H1 (cell line): ENCODE measurements at regions not wholly inside any gene's neighbourhood (a gene's known extent, or its start where the extent isn't known, plus 50 kb on each side); places are given as distances from the start of the nearest gene placed in this dataset.
"Not testable (repeated sequence)": the region's sequence is repeated elsewhere in the genome, so short reads cannot be mapped to it uniquely, and the experiment has no call there.

Source experiments
- CTCF ChIA-PET: fragments of 300-600 bp; sonication (Branson Sonifier 250); formaldehyde crosslinking; loops from one replicate; lab custom pipeline; 2021; ENCODE audit not compliant: partially characterized antibody; lab: Charles Lee
- POLR2A ChIA-PET: fragments of 300-600 bp; sonication (Branson Sonifier 250); formaldehyde crosslinking; loops from one replicate; lab custom pipeline; 2021; ENCODE audit warnings: inconsistent platforms; ENCODE audit not compliant: partially characterized antibody; lab: Charles Lee
- DNase-seq, 2 experiments: peaks; one replicate each; pipeline versions ENCODE4 v3.0.0 to v3.0.0-alpha.2; 2010 to 2022; ENCODE audit warnings: low spot score in 2 of 2, low read depth in 1 of 2, mixed read lengths in 1 of 2
- FAIRE-seq: peaks from 2 replicates; lab custom pipeline; 2011; peaks lifted over from hg19 to GRCh38; lab: Jason Lieb, UNC
- H2AFZ ChIP-seq: 2 replicates; pipeline ENCODE4 v1.8.1; 2012; ENCODE audit warnings: low read length, inconsistent platforms
- H2AK5ac ChIP-seq: 2 replicates; pipeline ENCODE4 v1.6.1; 2013; ENCODE audit warnings: low read depth, low read length
- H2BK120ac ChIP-seq: replicated peaks from 2 replicates; pipeline ENCODE3; 2013; ENCODE audit warnings: low read depth, low read length, inconsistent platforms
- H2BK12ac ChIP-seq: 2 replicates; pipeline ENCODE4 v1.6.1; 2013; ENCODE audit warnings: low read depth, low read length
- H2BK15ac ChIP-seq: 2 replicates; pipeline ENCODE4 v1.6.1; 2013; ENCODE audit warnings: low read length
- H2BK20ac ChIP-seq: 2 replicates; pipeline ENCODE4 v1.6.1; 2013; ENCODE audit warnings: low read length
- H2BK5ac ChIP-seq: 2 replicates; pipeline ENCODE4 v1.6.1; 2013; ENCODE audit warnings: low read depth, low read length
- H3K14ac ChIP-seq: 2 replicates; pipeline ENCODE4 v1.6.1; 2013; ENCODE audit warnings: inconsistent platforms; ENCODE audit not compliant: insufficient read length
- H3K18ac ChIP-seq: 2 replicates; pipeline ENCODE4 v1.6.1; 2013; ENCODE audit warnings: low read length; ENCODE audit errors: extremely low read depth
- H3K23ac ChIP-seq: 2 replicates; pipeline ENCODE4 v1.6.1; 2013; ENCODE audit warnings: inconsistent platforms; ENCODE audit not compliant: insufficient read length
- H3K23me2 ChIP-seq: 2 replicates; pipeline ENCODE4 v1.6.1; 2013; ENCODE audit warnings: low read depth, low read length
- H3K27ac ChIP-seq: 2 replicates; pipeline ENCODE4 v1.6.1; 2011; ENCODE audit warnings: low read depth, low read length, inconsistent platforms
- H3K27me3 ChIP-seq, 4 experiments: replicated peaks in 1 of 4; 1 replicate in 1 of 4; 2 replicates in 3 of 4; pipeline versions ENCODE4 v1.6.1 to v1.8.1; 2011 to 2013; ENCODE audit warnings: low read length in 3 of 4, mild to moderate bottlenecking in 3 of 4, inconsistent platforms in 2 of 4, mixed read lengths in 2 of 4, moderate library complexity in 1 of 4; ENCODE audit not compliant: control insufficient read depth in 3 of 4, insufficient read depth in 3 of 4; ENCODE audit errors: extremely low read depth in 1 of 4
- H3K36me3 ChIP-seq, 4 experiments: 2 replicates each; pipeline versions ENCODE4 v1.6.1 to v1.8.1; 2011 to 2013; ENCODE audit warnings: mild to moderate bottlenecking in 4 of 4, low read length in 3 of 4, moderate library complexity in 2 of 4, control low read depth in 1 of 4, inconsistent platforms in 1 of 4; ENCODE audit not compliant: insufficient read depth in 4 of 4, control insufficient read depth in 2 of 4
- H3K4ac ChIP-seq: replicated peaks from 2 replicates; pipeline ENCODE3; 2013; ENCODE audit warnings: low read length, low read depth, mixed read lengths, inconsistent platforms; ENCODE audit not compliant: insufficient read length
- H3K4me1 ChIP-seq, 4 experiments: replicated peaks in 1 of 4; 1 replicate in 1 of 4; 2 replicates in 3 of 4; pipeline versions ENCODE4 v1.6.1 to v1.8.1; 2011 to 2013; ENCODE audit warnings: low read length in 3 of 4, inconsistent platforms in 2 of 4, mixed read lengths in 1 of 4; ENCODE audit not compliant: insufficient read depth in 4 of 4, control insufficient read depth in 3 of 4
- H3K4me2 ChIP-seq, 2 experiments: 2 replicates each; pipeline versions ENCODE4 v1.6.1 to v1.8.1; 2011 to 2013; ENCODE audit warnings: low read depth in 2 of 2, low read length in 2 of 2, control low read depth in 1 of 2, inconsistent platforms in 1 of 2, mild to moderate bottlenecking in 1 of 2; ENCODE audit not compliant: insufficient read depth in 1 of 2
- H3K4me3 ChIP-seq, 4 experiments: fragments of 200-600, 300-600 bp in 1 of 4; sonication (generic), shearing (Covaris generic), sonication (Bioruptor Twin) in 1 of 4; 2 replicates each; pipeline versions ENCODE4 v1.5.1 to v1.8.1; 2011 to 2016; ENCODE audit warnings: low read length in 4 of 4, low read depth in 3 of 4, control low read depth in 2 of 4, inconsistent platforms in 2 of 4, mild to moderate bottlenecking in 2 of 4, mixed read lengths in 1 of 4, moderate library complexity in 1 of 4; ENCODE audit not compliant: insufficient read depth in 2 of 4; ENCODE audit errors: extremely low read depth in 1 of 4
- H3K56ac ChIP-seq: replicated peaks from 2 replicates; pipeline ENCODE3; 2013; ENCODE audit warnings: low read depth, mild to moderate bottlenecking, mixed read lengths, low read length, inconsistent platforms; ENCODE audit not compliant: insufficient read length
- H3K79me1 ChIP-seq: 2 replicates; pipeline ENCODE4 v1.6.1; 2013; ENCODE audit warnings: low read depth, low read length, control low read depth
- H3K79me2 ChIP-seq, 2 experiments: 2 replicates each; pipeline versions ENCODE4 v1.6.1 to v1.8.1; 2012 to 2013; ENCODE audit warnings: low read length in 2 of 2, mild to moderate bottlenecking in 2 of 2, inconsistent platforms in 1 of 2; ENCODE audit not compliant: insufficient read depth in 2 of 2, control insufficient read depth in 1 of 2
- H3K9ac ChIP-seq, 4 experiments: replicated peaks in 1 of 4; 1 replicate in 1 of 4; 2 replicates in 3 of 4; pipeline versions ENCODE4 v1.6.1 to v1.8.1; 2011 to 2013; ENCODE audit warnings: low read depth in 3 of 4, low read length in 3 of 4, control low read depth in 2 of 4, mild to moderate bottlenecking in 2 of 4, moderate library complexity in 2 of 4, inconsistent platforms in 1 of 4; ENCODE audit errors: extremely low read depth in 1 of 4
- H3K9me3 ChIP-seq, 2 experiments: 2 replicates each; pipeline versions ENCODE4 v1.6.1 to v1.8.1; 2012 to 2013; ENCODE audit warnings: mild to moderate bottlenecking in 2 of 2, moderate library complexity in 2 of 2, control low read depth in 1 of 2, inconsistent platforms in 1 of 2, low read depth in 1 of 2, low read length in 1 of 2, mixed read lengths in 1 of 2; ENCODE audit not compliant: insufficient read depth in 2 of 2
- H4K20me1 ChIP-seq, 2 experiments: replicated peaks in 1 of 2; 2 replicates each; pipeline versions ENCODE3 to v1.8.1; 2011 to 2013; ENCODE audit warnings: inconsistent platforms in 2 of 2, low read length in 2 of 2, mild to moderate bottlenecking in 1 of 2; ENCODE audit not compliant: insufficient read depth in 2 of 2, control insufficient read depth in 1 of 2
- H4K5ac ChIP-seq: 2 replicates; pipeline ENCODE4 v1.6.1; 2013; ENCODE audit warnings: low read length, low read depth, mixed read lengths, inconsistent platforms; ENCODE audit not compliant: insufficient read length
- H4K8ac ChIP-seq: 2 replicates; pipeline ENCODE4 v1.8.0; 2013; ENCODE audit warnings: mild to moderate bottlenecking, moderate library complexity, low read length, inconsistent platforms; ENCODE audit not compliant: insufficient read depth; ENCODE audit errors: extremely low read depth
- H4K91ac ChIP-seq: replicated peaks from 2 replicates; pipeline ENCODE3; 2013; ENCODE audit warnings: low read length, mixed read lengths, inconsistent platforms; ENCODE audit not compliant: insufficient read length
- WGBS, 2 experiments: shearing (Covaris generic) in 1 of 2; methylation state at CpG; one replicate each; pipeline versions ENCODE4 v1.1.6 to v1.1.7; 2013 to 2015; ENCODE audit warnings: low lambda C conversion rate in 2 of 2, mixed read lengths in 2 of 2, inconsistent platforms in 1 of 2, low coverage in 1 of 2, missing lambda C conversion rate in 1 of 2; ENCODE audit not compliant: insufficient replicate concordance in 2 of 2, insufficient coverage in 1 of 2, insufficient read length in 1 of 2; ENCODE audit errors: extremely low coverage in 1 of 2, missing lambda C conversion rate in 1 of 2; 5-methylcytosine and 5-hydroxymethylcytosine counted together

GRCh38 chr10:46810222-46810621 is 101.0 kb upstream of the PTPN20 start:
- H3K4me3 ChIP-seq, H3K4ac ChIP-seq, H3K27me3 ChIP-seq, FAIRE-seq, POLR2A ChIA-PET, H3K14ac ChIP-seq, H2BK120ac ChIP-seq, H3K9ac ChIP-seq, H3K56ac ChIP-seq, H4K8ac ChIP-seq, H4K20me1 ChIP-seq, H2BK5ac ChIP-seq, H3K79me1 ChIP-seq, H3K9me3 ChIP-seq, H2AK5ac ChIP-seq, H2AFZ ChIP-seq, DNase-seq, H2BK20ac ChIP-seq, H3K4me2 ChIP-seq, H3K36me3 ChIP-seq, CTCF ChIA-PET, H3K23me2 ChIP-seq, H4K91ac ChIP-seq, H3K18ac ChIP-seq, H2BK12ac ChIP-seq, H3K23ac ChIP-seq, H2BK15ac ChIP-seq, H3K27ac ChIP-seq, H3K79me2 ChIP-seq, H3K4me1 ChIP-seq, H4K5ac ChIP-seq: not testable (repeated sequence)
- 97% methylated on average over 3 of the region's 3 CpGs; no CpG with 5 or more reads in 1 of the 2 experiments for WGBS, 2 experiments

DNA sequence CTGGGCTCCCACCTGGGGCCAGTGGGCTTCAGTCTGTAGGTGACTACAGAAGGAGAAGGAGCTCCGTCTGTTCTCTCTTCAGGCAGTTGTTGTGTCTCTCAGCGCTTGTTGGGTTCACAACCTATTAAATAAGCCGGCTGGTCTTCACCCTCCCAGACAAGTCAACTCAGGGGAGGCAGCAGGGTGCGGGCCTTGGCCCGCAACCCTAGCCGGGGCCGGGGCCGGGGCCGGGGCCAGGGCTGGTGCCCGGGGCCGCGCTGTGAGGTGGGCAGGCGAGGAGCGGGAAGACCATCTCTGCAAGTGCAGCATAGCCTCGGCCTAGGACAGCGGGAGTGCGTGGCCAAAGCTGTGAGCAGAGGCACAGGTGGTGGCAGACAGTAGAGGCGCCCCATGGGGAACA is 95.1 kb upstream of the PTPN20 start:
- H3K79me1 ChIP-seq, H3K9me3 ChIP-seq, H3K9ac ChIP-seq, H3K4me3 ChIP-seq, H3K4me1 ChIP-seq, DNase-seq, H3K23ac ChIP-seq, FAIRE-seq, H2AK5ac ChIP-seq, H3K4me2 ChIP-seq, H4K5ac ChIP-seq, H3K56ac ChIP-seq, H4K91ac ChIP-seq, H2AFZ ChIP-seq, H3K27me3 ChIP-seq, POLR2A ChIA-PET, H3K27ac ChIP-seq, H2BK12ac ChIP-seq, H4K20me1 ChIP-seq, H3K4ac ChIP-seq, H4K8ac ChIP-seq, H2BK5ac ChIP-seq, H3K14ac ChIP-seq, H2BK20ac ChIP-seq, H3K36me3 ChIP-seq, H2BK120ac ChIP-seq, CTCF ChIA-PET, H3K18ac ChIP-seq, H3K23me2 ChIP-seq, H3K79me2 ChIP-seq, H2BK15ac ChIP-seq: not testable (repeated sequence)
- WGBS, 2 experiments: no CpG with 5 or more reads among the region's 18 CpGs
